HFF-Myc (cell line): ENCODE measurements at regions not wholly inside any gene's neighbourhood (a gene's known extent, or its start where the extent isn't known, plus 50 kb on each side); places are given as distances from the start of the nearest gene placed in this dataset.

Source experiments
- DNase-seq: peaks from one replicate; pipeline ENCODE4 v3.0.0-alpha.2; 2011; ENCODE audit warnings: low read depth; ENCODE audit errors: extremely low read depth
- H3K4me3 ChIP-seq: replicated peaks from 2 replicates; pipeline ENCODE4 v1.5.1; 2011; ENCODE audit warnings: low read depth, mild to moderate bottlenecking, control low read depth, low read length
- TF ChIP-seq, protein P1 (sequence below): IDR thresholded peaks from 2 replicates; pipeline ENCODE4 v1.5.1; 2012; ENCODE audit warnings: mild to moderate bottlenecking, low read depth, low read length, control low read depth; ENCODE audit errors: missing control alignments

DNA sequence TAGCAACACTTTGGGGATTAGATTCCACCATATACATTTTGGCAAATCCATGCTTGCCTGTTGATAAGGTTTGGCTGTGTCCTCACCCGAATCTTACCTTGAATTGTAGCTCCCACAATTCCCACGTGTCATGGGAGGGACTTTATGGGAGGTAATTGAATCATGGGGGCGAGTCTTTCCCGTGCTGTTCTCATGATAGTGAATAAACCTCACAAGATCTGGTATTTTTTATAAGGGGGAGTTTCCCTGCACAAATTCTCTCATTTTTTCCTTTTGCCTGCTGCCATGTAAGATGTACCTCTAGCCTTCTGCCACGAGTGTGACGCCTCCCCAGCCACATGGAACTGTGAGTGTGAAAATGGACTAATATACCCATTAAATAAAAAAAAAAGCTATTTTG lies 265.3 kb downstream of the MRPL39 start:
- TF ChIP-seq, protein P1, sequence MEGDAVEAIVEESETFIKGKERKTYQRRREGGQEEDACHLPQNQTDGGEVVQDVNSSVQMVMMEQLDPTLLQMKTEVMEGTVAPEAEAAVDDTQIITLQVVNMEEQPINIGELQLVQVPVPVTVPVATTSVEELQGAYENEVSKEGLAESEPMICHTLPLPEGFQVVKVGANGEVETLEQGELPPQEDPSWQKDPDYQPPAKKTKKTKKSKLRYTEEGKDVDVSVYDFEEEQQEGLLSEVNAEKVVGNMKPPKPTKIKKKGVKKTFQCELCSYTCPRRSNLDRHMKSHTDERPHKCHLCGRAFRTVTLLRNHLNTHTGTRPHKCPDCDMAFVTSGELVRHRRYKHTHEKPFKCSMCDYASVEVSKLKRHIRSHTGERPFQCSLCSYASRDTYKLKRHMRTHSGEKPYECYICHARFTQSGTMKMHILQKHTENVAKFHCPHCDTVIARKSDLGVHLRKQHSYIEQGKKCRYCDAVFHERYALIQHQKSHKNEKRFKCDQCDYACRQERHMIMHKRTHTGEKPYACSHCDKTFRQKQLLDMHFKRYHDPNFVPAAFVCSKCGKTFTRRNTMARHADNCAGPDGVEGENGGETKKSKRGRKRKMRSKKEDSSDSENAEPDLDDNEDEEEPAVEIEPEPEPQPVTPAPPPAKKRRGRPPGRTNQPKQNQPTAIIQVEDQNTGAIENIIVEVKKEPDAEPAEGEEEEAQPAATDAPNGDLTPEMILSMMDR = no peak
- no peak for DNase-seq

DNA sequence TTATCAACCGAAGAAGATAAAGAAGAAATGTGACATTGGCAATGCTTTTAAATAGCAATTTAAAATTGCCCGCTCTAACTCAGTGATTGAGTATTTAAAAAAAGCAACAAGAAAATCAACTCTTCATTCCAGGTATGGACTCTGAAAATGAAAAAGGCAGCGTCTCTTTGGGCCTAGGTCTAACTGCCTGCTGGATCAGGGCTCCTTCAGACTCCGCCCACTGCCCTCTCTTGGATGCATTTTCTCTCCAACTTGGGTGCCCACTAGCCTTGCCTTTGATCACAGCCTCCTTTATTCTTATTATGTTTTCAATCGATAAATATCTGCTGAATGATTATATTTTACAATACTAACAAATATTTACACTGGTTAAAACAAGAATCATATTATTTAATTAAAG lies 268.9 kb downstream of the MRPL39 start:
- H3K4me3 ChIP-seq = no peak overlapping the region
- TF ChIP-seq, protein P1 = no peak
- DNase-seq = no peak

More for the DNA sequence above, 265.3 kb downstream of the MRPL39 start:
- no peak overlapping the region for H3K4me3 ChIP-seq

DNA sequence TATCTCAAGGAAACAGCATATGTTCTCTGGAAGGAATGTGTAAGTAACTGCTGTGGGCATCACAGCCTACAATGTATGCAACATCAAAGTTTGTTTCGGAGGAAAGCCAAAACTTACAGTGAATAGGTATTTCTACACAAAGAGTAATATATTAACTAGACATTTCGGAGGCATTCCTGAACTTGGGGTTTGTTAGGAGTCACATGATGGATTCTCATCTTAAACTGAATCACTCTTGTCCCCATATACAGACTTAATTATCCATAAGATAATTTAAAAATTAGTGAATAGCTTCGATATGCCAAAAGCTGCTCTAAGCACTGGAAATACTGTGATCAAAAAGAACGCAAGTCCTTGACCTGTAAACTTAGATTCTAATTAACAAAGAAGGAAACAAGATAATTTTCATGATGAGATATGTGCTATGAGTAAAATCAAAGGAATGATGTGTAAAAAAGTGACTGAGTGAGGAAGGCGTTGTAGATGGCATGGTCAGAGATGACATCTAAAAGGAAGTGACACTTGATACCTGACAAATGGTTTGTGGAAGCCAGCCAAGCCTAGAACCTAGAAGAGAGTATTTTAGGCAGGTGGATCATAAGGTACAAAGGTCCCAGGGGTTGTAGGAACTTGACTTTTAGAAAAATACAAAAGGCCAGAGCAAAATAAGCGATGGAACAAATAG lies 273.1 kb downstream of the MRPL39 start:
- no peak overlapping the region for H3K4me3 ChIP-seq
- no peak for DNase-seq
- TF ChIP-seq, protein P1 = no peak

DNA sequence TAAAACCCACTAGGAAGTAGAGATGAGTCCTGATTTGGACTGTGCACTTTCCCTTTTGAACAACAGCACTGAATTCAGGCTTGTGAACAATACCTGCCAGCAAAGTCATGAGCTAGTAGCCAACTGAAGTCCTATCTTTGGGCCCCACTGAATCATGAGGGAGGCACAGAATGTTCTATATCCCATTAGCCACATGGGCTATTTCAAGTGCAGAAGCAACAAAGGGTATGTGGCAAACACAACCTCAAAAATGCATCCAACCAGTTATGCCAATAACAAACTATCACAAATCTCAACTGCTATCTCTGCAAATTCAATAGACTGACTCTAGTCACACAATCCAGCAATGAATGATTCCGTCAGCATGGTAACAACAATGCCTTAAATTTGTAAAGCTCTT lies 276.0 kb downstream of the MRPL39 start:
- H3K4me3 ChIP-seq = no peak overlapping the region
- TF ChIP-seq, protein P1 = no peak
- DNase-seq = no peak

DNA sequence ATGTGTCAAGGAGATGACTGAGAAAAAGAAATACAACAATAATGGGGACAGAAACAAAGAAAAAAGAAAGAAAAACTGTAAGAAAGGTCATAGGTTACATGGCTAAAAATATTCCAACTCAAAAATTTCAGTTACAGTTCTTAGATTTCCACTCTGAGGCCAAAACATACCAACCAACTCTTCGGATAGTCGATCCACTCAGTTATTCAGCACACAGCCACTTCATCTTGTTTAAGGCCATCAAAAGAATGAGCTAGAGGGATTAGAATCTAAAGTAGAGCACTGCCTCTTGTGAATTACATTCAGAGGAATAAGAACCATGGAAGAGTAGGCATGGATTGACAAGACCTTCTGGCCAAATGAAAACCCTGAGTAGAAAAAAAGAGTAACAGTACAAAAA lies 277.0 kb downstream of the MRPL39 start:
- no peak overlapping the region for H3K4me3 ChIP-seq
- no peak for DNase-seq
- TF ChIP-seq, protein P1 = no peak

DNA sequence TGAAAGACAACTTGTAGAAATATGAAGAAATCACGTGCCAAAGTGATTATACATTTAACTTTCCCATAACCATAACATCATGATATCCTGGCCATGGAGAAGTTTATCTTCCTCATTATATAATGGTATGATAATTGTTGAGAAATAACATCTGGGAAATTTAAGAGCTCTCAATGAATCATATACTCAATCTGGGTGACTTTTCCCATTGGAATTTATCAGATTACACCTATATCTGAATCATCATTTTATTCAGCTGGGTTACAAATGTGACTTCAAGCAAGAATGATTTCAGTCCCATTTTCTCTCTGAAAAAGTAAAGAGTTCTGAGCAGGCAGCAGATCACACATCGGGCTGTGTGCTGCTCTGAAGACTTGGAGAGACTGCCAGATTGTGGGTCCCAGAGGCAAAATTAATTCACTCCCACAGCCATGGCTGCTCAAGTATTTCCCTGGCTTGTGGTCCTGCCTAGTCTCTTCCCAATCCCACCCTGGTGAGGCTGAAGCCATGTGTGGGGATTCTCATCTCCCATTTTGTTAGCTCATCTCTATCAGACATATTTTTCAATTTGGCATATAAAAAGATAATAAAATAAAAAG lies 278.0 kb downstream of the MRPL39 start:
- H3K4me3 ChIP-seq = no peak overlapping the region
- DNase-seq = peak; percentile 52
- TF ChIP-seq, protein P1 = no peak
